Middle frontal gyrus (tissue), 1 donor: ENCODE measurements at regions not wholly inside any gene's neighbourhood (a gene's known extent, or its start where the extent isn't known, plus 50 kb on each side); places are given as distances from the start of the nearest gene placed in this dataset.
"Not testable (repeated sequence)": the region's sequence is repeated elsewhere in the genome, so short reads cannot be mapped to it uniquely, and the experiment has no call there.

Source experiments
- DNase-seq: peaks from one replicate; pipeline ENCODE4 v3.0.0-alpha.2; 2015; ENCODE audit warnings: low spot score; ENCODE audit errors: extremely low spot score

DNA sequence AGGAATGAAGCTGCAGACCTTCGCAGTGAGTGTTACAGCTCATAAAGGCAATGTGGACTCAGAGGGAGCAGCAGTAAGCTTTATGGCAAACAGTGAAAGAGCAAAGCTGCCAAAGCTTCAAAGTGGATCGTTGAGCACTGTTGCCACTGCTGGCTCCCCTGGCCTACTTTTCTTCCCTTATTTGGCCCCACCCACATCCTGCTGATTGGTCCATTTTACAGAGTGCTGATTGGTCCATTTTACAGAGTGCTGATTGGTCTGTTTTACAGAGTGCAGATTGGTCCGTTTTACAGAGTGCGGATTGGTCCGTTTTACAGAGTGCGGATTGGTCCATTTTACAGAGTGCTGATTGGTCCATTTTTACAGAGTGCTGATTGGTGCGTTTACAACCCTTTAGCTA, 451.9 kb upstream of the NFE2L3 start:
- not testable (repeated sequence) for DNase-seq

DNA sequence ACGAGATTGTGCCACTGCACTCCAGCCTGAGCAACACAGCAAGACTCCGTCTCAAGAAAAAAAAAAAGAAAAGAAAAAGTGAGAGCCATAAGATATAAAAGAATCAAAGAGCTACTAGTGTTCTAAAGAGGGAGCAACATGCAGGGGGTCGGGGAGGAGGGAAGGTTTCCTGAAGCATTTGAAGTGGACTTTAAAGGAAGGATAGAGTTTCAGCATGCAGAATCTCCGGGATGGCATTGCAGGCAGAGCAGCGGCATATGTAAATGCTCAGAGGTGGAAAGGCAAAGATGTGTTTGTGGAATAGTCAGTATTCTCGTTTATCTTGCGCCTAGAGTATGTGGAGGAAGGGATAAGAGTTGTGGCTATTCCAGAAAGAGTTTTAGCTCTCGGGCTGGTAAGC, 447.6 kb upstream of the NFE2L3 start:
- DNase-seq: no peak

DNA sequence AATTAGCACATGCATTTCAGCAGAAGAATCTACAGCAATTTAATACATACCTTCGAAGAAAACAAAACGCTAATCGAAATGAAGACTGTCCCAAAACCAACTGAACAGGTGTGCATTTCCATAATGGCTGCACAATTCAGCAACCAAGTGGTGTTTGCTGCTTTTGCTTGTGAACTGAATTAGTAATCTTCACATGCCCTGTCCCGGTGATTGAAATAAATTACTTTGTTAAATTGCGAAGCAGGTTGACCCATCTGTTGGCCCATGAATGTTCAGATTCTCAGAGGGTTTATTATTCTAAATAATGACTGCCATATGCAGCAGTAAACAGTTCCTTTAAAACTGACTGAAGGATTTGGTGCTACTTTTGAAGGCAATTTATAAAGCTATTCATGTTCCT, 445.2 kb upstream of the NFE2L3 start:
- DNase-seq: no peak

DNA sequence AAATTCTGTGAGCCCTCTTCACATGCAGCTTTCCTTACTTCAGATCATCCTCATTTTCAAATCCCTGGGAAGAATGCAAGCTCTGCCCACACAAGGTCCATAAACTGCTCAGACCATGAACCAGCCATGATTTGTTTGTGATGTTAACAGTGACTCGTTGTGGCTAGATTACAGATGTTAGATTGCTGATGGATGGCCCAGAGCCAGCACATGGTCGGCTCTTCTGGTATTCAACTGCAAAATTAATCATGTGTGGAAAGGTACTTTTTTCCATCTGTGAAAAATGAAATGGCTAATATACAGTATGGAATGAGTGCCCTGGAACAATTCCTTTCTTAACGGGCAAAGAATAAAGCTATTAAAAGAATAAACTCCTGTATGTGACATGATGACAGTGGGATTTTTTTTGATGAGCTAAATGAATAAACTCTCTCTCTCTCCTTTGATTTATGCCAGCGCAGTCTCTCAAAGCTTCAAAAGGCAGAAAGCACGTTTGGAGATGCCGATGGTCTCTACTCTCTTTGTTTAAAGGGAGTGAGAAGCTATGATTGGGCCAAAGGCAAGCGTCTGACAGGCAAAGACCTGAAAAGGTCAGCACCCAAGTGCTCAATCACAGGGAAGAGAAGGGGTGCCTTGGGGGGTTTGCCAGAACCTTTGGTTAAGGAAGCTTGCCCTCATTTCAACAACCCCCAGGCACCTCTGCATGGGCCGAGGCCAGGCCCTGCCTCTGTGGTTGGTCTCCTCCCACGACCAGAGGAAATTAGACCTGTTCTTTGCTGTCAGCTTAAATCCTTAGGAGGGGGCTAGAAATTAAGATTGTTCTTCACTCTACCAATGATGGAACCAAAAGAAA, 444.0 kb upstream of the NFE2L3 start:
- DNase-seq: no peak

DNA sequence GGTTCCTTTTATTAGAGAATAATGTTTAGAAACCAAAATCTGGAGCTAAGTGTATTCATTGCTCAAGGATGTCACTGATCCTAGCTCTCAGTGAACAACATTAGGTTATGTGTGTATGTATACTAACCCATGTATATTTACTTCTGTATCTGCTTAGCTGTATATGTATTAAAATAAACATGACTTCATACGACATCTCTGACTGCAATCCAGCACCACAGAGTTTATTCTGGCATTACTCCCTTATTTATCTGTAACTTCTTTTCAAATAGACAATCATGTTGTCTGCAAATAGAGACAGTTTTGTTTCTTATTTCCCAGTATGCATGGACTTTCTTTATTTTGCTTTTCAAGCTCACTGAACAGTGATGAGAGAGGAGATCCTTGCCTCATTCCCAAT, 441.0 kb upstream of the NFE2L3 start:
- DNase-seq: no peak

DNA sequence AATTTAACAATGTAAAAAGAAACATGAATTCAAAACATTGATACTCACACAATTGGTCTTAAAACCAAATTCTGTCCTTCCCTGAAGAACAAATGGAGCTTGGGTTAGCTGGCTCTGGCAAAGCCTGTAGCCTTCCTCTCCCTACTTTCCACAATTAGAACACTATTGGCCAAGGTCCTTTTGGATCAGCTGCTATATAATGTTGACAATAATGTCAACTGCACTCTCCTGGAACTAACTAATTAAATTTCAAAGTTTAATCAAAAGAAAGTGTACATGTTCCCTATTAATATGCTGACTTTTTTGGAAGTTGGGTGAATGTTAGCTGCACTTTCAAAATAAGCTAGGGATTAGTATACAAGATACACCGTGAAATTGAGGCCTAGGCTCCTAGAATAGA, 440.1 kb upstream of the NFE2L3 start:
- DNase-seq: no peak

DNA sequence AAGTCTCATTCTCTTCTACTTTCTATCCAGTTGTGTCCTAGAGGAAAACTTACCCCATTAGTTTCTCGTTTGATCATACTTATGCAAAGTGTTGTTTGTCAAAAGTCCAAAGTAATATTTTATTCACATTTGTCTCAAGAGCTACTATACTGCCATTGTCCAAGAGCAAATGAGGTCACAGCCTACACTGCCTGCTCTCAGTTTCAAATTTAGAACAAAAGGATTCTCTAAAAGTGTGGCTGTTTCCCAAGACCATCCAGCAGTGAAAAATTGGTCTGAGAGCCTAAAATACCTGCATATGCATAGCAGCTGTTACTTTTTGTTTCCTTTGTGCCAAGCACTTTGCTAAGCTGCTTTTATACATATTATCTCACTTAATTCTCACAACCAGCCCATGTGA, 439.5 kb upstream of the NFE2L3 start:
- DNase-seq: no peak

DNA sequence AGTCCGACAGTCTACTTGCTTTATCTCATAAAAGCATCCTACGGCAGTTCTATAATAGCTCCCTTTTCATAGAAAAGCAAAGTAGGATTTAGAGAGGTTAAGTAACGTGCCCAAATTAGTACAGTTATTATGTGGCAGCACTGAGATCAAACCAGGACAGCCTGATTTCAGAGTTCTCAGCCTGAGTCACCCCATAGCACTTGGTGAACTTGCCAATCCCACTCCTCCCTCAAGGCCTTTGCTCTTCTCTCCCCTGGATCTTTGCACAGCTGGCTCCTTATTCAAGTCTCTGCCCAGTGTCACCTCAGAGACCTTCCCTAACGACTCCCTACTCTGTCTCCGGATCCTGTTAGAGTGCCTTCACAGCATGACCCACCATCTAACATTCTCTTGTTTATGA, 438.0 kb upstream of the NFE2L3 start:
- no peak for DNase-seq

DNA sequence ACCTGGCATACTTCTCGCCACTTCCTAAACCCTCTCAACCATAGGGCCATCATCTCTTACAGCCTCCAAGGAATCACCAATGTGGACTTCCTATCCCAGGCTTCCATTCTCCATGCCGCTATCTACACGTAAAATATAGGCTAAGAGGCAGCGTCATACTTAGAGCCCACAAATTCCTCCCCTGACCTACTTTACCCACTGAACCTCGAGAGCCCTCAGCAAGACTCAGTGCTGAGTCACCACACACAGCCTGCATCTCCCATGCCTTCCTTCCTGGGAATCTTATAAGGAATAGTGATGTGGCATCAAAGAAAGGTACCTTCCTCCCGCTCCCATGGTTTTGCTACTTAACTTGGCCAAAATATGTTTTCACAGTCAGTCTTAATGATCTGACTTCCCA, 435.6 kb upstream of the NFE2L3 start:
- DNase-seq: no peak

DNA sequence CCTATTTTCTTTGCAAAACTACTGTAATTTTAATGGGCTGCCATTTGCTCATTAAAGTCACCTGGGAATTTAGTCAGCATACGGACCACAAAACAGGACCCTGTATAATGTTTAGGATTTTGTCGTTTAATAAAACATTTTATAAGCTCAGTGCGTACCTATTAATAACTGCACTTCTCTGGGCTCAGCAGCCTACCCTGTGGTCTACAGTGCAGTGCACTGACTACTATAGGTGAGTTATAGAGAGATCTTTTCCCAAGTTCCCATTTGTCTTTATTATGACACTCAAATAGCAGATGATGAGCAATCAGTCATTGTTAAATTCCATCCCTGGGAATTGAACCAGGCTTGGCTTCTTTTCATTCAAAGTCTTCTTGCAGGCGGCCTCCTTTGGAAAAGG, 433.4 kb upstream of the NFE2L3 start:
- DNase-seq: no peak

DNA sequence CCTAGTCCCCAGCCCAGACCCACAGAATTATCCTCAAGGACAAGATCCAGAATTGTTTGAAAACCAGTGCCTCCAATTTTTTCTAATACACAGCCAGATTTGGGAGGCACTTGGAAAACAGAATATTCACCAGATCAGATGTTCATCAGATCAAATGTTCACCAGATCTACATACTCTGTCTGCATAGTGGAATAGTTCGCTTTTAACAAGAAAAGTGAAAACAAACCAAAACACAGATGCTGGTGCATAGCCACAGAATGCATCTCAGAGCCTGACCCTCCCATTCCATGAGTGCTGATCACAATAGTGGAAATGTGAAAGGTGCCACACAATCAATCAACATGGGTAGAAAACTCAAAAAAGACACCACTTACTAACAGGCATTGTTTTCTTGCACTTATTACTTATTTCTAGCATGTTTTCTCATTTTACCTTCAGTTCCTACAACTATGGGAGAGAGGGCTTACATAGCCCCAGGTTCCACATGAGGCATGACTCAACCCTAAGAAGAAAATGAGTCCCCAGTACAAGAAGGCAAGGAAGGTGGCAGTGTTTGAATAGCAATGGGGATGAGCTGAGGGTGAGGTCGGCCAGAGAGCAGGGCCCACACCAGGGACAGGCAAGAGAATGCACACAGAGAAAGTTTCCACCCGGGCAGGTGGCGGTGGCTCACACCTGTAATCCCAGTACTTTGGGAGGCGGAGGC, 432.7 kb upstream of the NFE2L3 start:
- DNase-seq: no peak

DNA sequence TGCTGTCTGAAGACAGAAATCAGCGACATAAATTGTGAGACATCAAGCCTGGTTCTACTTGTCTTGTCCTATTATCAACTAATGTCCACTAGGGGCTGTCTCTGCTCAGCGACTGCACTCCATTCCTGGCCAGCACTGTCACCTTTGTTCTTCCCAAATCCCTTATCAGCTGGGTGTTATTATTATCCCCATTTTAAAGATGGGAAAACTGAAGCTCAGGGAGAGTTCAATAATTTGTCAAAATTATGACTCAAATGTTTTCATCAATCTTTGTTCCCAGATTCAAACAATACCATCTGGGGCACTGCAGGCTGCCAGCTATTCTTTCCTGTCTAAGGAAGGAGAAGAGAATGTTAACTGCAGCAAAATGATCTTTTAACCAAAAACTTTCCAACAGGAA, 431.6 kb upstream of the NFE2L3 start:
- no peak for DNase-seq

DNA sequence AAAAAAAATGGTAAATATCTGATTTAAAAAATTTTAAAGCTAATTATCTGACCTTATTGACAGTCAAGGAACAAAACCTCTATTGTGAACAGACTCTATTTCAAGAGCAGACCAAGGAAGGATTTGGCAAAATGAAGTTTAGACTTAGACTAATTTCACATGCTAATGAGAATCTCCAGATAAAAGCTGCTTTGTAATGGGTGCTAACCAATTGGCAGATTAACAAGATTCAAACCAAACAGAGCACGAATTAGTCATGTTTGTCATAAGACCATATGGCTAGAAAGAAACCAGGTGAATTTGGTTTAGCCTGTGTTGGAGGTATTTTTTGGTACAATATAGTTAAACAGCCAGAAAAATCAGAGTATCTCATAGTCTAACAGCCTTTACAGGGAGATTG, 429.1 kb upstream of the NFE2L3 start:
- no peak for DNase-seq

DNA sequence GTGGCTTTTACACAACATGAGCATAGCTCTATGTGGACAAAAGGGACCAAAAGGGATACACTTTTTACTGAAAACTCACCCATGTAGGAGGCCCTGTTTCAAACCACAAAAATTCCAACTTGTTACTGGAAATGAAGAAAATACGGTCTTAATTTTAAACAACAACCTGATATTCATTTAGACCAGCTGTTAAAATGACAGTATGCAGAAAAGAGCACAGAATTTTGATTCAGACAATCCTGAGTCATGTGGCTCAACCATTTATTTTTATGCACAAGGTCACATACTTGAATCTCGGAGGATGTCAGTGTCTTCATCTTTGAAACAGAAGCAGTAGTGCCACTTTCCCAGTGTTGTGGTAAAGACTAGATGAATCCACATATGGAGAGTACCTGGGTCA, 426.5 kb upstream of the NFE2L3 start:
- DNase-seq: no peak

DNA sequence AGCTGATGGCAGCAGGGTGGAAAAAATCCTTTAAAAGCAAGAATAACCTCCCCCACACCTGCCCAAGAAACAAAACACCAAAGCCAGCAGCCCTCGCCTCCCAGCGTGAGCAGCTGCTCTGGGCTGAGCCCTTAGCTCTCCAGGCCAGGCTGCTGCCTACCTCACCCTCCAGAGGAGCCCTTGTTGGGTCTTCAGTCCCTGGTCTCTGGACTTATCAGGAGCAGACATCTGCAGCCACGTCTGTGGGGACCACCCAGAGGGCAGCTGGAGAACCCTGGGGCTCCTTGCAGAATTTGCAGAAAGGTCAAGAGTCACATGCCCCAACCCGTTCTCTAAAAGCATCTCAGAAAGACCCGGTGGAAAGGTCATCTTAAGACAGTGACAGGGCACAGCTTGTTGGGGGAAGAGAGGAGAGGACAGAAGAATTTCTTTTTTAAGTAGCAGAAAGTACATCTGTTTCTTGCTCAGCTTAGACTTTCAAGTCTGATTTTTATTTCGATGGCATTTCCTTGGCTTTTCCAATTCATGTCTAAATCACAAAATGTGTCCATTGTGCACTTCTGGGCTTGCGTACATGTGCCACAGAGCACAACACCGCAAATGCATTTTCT, 425.7 kb upstream of the NFE2L3 start:
- DNase-seq: no peak

DNA sequence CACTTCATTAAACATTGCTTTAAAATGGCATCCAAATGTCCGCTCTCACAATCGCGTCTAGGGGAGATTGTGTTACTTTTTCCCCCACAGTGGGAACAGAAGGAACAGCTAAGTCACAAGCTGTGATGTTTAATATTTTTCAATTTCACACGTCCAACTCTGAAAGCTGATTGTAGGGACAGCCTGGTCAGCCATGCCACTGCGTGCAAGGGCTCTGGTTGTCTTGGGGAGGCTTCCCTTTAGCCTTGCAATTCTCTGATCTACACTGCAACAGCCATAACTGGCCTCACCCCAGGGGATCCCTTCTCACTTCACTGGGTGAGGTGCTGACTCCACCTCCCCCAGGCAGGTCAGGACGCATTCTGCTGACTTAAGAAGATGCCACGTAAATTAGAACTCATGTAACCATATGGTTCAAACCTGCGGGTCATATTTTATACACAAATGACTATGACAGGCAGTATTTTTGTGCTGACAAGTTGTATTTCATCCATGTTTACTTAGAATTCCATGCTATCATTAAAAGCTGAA, 425.2 kb upstream of the NFE2L3 start:
- DNase-seq: no peak

DNA sequence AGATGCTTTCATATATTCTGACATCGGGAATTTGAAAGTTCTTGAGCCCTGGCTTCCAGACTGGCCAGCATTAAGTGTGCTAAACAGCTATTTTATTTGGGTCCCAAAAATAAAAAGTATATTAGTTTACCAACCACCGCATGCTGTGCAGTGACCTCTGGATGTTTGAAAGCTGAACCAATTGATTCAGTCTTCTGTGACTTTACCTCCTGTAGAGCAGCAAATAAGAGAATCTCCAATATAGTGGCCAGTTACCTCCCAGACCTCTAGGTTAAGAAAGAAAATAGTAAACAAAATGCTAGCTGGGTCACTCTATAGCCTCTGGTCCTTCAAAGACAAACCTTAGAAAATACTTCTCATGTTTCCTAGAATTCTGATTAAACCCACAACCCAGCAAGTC, 424.6 kb upstream of the NFE2L3 start:
- no peak for DNase-seq

DNA sequence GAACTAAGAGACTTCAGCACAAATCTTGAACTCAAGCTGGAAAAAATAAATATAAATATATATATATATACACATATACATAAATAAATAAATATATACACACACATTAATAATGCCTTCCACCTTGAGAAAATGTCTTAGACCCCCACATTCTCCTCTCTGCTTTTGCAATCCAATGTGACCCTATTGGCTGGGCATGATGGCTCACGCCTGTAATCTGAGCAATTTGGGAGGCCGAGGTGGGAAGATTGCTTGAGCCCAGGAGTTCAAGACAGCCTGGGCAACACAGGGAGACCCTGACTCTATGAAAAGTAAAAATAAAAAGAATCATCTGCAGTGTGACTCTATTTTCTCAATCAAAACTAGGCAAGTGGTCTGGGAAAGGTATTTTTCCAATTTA, 424.1 kb upstream of the NFE2L3 start:
- DNase-seq: no peak

DNA sequence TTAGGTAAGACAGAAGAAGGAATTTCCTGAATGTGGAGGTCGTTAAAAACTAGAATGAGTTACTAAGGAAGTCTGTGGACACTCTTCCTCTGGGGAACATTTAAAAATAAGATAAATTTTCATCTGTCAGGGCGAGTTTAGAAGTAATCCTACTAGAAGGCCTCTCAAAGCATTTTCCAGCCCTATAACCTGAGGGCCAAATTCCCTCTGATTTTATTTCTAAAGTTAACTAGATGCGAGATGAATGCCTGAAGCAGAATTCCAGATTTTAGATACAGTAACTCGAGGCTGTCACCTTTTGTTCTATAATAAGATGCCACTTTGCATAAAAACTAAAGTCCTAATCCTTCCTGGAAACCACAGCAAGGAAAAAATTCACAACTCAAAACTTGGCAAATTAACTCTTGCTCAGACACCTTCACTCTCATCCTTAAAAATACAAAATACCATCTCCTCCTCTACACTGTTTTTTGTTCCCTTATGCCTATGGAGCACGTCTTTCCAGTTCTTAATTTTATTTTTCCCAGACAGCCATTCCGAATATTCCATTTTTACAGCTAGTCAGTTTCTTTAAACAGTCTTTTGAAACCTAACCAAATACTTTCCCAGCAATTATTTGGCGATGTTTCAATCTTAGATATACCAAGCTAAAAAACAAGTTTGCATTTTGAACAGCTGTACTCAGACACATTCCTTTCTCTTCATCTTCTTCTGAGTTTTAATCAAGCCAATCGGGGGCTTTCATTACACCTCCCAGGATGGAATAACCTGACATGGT, 420.7 kb upstream of the NFE2L3 start:
- no peak for DNase-seq

DNA sequence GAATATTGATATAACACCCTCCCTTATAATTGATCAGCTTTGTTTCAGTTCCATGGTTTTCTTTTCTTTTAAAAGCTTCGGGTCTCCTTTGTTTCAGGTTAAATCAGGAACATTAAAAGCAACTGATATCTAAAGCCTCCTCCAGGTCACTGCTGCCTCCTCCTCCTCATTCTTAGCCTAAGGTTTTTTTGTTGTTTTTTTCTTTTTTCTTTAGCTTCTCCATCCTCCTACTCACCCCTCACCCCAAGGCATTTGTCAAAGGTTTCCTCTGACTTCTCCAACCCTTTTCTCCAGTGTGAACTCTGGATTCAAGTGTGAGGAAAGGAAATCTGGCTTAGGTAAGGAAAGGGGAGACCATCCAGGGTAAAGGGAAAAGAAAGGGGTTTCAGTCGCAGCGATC, 420.2 kb upstream of the NFE2L3 start:
- no peak for DNase-seq

DNA sequence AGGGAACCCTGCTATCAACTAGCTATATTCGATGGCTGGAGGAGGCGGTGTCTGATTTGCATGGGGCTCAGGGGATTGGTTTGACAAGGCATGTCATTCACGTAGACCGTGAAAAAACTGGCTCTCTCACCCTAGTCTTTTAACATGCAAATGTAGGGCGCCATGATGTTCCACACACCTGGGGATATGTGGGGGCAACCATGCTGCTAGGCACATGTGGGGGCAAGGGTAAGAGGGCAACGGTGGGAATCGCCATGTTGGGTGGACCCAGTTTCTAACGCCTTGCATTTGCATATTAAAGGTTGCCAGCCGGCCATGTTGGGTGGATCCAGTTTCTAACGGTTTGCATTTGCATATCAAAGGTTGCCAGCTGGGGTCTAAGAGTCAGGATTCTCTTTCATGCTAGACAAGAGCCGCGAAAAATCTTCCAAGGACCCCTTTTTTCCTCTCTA, 419.2 kb upstream of the NFE2L3 start:
- no peak for DNase-seq
